HG03045 (cell line): ENCODE measurements at regions not wholly inside any gene's neighbourhood (a gene's known extent, or its start where the extent isn't known, plus 50 kb on each side); places are given as distances from the start of the nearest gene placed in this dataset.
A peak's percentile ranks its signal among the peaks of the same experiment; 100 is the strongest.

ENCODE experiments used
- ATAC-seq: cut with Tn5 transposase; IDR thresholded peaks from one replicate; pipeline ENCODE4 v1.9.1; 2021; ENCODE audit warnings: mild to moderate bottlenecking, moderate library complexity; ENCODE audit not compliant: unreplicated experiment

GRCh38 chr18:72692086-72692485 is 147.9 kb upstream of the CBLN2 start:
- no peak for ATAC-seq

- ATAC-seq: no peak
Observed at GRCh38 chr18:72687736-72688135, 143.6 kb upstream of the CBLN2 start.

- no peak for ATAC-seq
Observed at GRCh38 chr18:72675394-72675793, 131.3 kb upstream of the CBLN2 start.

GRCh38 chr18:72674710-72675109 is 130.6 kb upstream of the CBLN2 start:
- ATAC-seq: peak; percentile 93

- no peak for ATAC-seq
Observed at GRCh38 chr18:72673242-72673641, 129.1 kb upstream of the CBLN2 start.

GRCh38 chr18:72672364-72673184 is 128.4 kb upstream of the CBLN2 start:
- peak; percentile 37 for ATAC-seq

GRCh38 chr18:72667932-72668331 is 123.8 kb upstream of the CBLN2 start:
- no peak for ATAC-seq

- peak; percentile 91 for ATAC-seq
Observed at GRCh38 chr18:72652990-72653593, 109.0 kb upstream of the CBLN2 start.

GRCh38 chr18:72651033-72651432 is 106.9 kb upstream of the CBLN2 start:
- ATAC-seq: no peak

- no peak for ATAC-seq
Observed at GRCh38 chr18:72648481-72648960, 104.4 kb upstream of the CBLN2 start.

- no peak for ATAC-seq
Observed at GRCh38 chr18:72648079-72648478, 103.9 kb upstream of the CBLN2 start.

- ATAC-seq: no peak
Observed at GRCh38 chr18:72640557-72640956, 96.4 kb upstream of the CBLN2 start.

GRCh38 chr18:72638376-72638775 is 94.2 kb upstream of the CBLN2 start:
- no peak for ATAC-seq

- ATAC-seq: no peak
Observed at GRCh38 chr18:72637721-72638120, 93.6 kb upstream of the CBLN2 start.

- no peak for ATAC-seq
Observed at GRCh38 chr18:72637299-72637698, 93.2 kb upstream of the CBLN2 start.

- no peak for ATAC-seq
Observed at GRCh38 chr18:72636611-72637010, 92.5 kb upstream of the CBLN2 start.

- no peak for ATAC-seq
Observed at GRCh38 chr18:72634500-72634899, 90.4 kb upstream of the CBLN2 start.

GRCh38 chr18:72630991-72631390 is 86.8 kb upstream of the CBLN2 start:
- no peak for ATAC-seq

- ATAC-seq: no peak
Observed at GRCh38 chr18:72623444-72623843, 79.3 kb upstream of the CBLN2 start.

- ATAC-seq: no peak
Observed at GRCh38 chr18:72613534-72613930, 69.4 kb upstream of the CBLN2 start.

GRCh38 chr18:72612894-72613533 is 68.9 kb upstream of the CBLN2 start:
- no peak for ATAC-seq

GRCh38 chr18:72605376-72605775 is 61.2 kb upstream of the CBLN2 start:
- no peak for ATAC-seq
